SK-N-SH treated with all-trans-retinoic acid at 6 μM for 48 hours (cell line): ENCODE measurements at regions not wholly inside any gene's neighbourhood (a gene's known extent, or its start where the extent isn't known, plus 50 kb on each side); places are given as distances from the start of the nearest gene placed in this dataset.

ENCODE experiments used
- ATAC-seq: fragments of 200-7000 bp; cut with Tn5 transposase; 3 replicates; pipeline ENCODE4 v1.9.1; 2020; ENCODE audit warnings: mild to moderate bottlenecking, moderate library complexity
- ARNTL ChIP-seq: fragments of 450-650 bp; formaldehyde crosslinking; IDR thresholded peaks from 2 replicates; pipeline ENCODE4 v1.5.0; 2020; ENCODE audit warnings: low read depth, mild to moderate bottlenecking, moderate library complexity, borderline replicate concordance
- BACH2 ChIP-seq: fragments of 250-450 bp; sonication (Bioruptor Pico); IDR thresholded peaks from 2 replicates; pipeline ENCODE4 v1.9.0; 2021; ENCODE audit warnings: mild to moderate bottlenecking, borderline replicate concordance
- CSDC2 ChIP-seq: fragments of 250-450 bp; sonication (Bioruptor Pico); IDR thresholded peaks from 2 replicates; pipeline ENCODE4 v1.5.0; 2020; ENCODE audit warnings: mild to moderate bottlenecking, moderate library complexity
- ESRRG ChIP-seq: fragments of 250-450 bp; sonication (Bioruptor Pico); IDR thresholded peaks from 2 replicates; pipeline ENCODE4 v1.6.1; 2021; ENCODE audit warnings: mild to moderate bottlenecking
- GLIS3 ChIP-seq: fragments of 250-450 bp; sonication (Bioruptor Pico); IDR thresholded peaks from 2 replicates; pipeline ENCODE4 v1.5.0; 2020; ENCODE audit warnings: mild to moderate bottlenecking, moderate library complexity
- ISL1 ChIP-seq: fragments of 250-450 bp; sonication (Bioruptor Pico); IDR thresholded peaks from 2 replicates; pipeline ENCODE4 v2.1.2; 2022; ENCODE audit warnings: mild to moderate bottlenecking, moderate library complexity
- OSR1 ChIP-seq: fragments of 250-450 bp; sonication (Bioruptor Pico); IDR thresholded peaks from 2 replicates; pipeline ENCODE4 v1.8.0; 2022; ENCODE audit warnings: moderate library complexity, mild to moderate bottlenecking, inconsistent platforms
- PATZ1 ChIP-seq: fragments of 250-450 bp; sonication (Bioruptor Pico); IDR thresholded peaks from 2 replicates; pipeline ENCODE4 v1.8.0; 2020; ENCODE audit warnings: mild to moderate bottlenecking, moderate library complexity, borderline replicate concordance
- POU6F1 ChIP-seq: fragments of 250-450 bp; sonication (Bioruptor Pico); IDR thresholded peaks from 2 replicates; pipeline ENCODE4 v1.8.0; 2021; ENCODE audit warnings: low read depth, mild to moderate bottlenecking, moderate library complexity, borderline replicate concordance
- PPARA ChIP-seq: fragments of 250-450 bp; sonication (Bioruptor Pico); IDR thresholded peaks from 2 replicates; pipeline ENCODE4 v1.5.0; 2020; ENCODE audit warnings: mild to moderate bottlenecking, borderline replicate concordance
- RARB ChIP-seq: fragments of 250-450 bp; sonication (Bioruptor Pico); IDR thresholded peaks from 2 replicates; pipeline ENCODE4 v1.8.0; 2021; ENCODE audit warnings: mild to moderate bottlenecking, moderate library complexity
- SNAI2 ChIP-seq: fragments of 250-450 bp; sonication (Bioruptor Pico); IDR thresholded peaks from 2 replicates; pipeline ENCODE4 v1.5.0; 2020; ENCODE audit warnings: mild to moderate bottlenecking, moderate library complexity
- TOX ChIP-seq: fragments of 250-450 bp; sonication (Bioruptor Pico); IDR thresholded peaks from 2 replicates; pipeline ENCODE4 v1.8.0; 2021; ENCODE audit warnings: mild to moderate bottlenecking, moderate library complexity, borderline replicate concordance
- ZC3H10 ChIP-seq: fragments of 250-450 bp; sonication (Bioruptor Pico); IDR thresholded peaks from 2 replicates; pipeline ENCODE4 v1.5.1; 2021; ENCODE audit warnings: mild to moderate bottlenecking, moderate library complexity
- ZFP3 ChIP-seq: fragments of 250-450 bp; sonication (Bioruptor Pico); IDR thresholded peaks from 2 replicates; pipeline ENCODE4 v1.5.0; 2020; ENCODE audit warnings: mild to moderate bottlenecking, moderate library complexity
- ZFP30 ChIP-seq: fragments of 450-650 bp; formaldehyde crosslinking; IDR thresholded peaks from 2 replicates; pipeline ENCODE4 v1.5.0; 2022; ENCODE audit warnings: mild to moderate bottlenecking, moderate library complexity
- ZNF8 ChIP-seq: fragments of 450-650 bp; formaldehyde crosslinking; IDR thresholded peaks from 2 replicates; pipeline ENCODE4 v1.5.0; 2020; ENCODE audit warnings: mild to moderate bottlenecking, moderate library complexity
- TF ChIP-seq, protein P1 (sequence below): fragments of 250-450 bp; sonication (Bioruptor Pico); IDR thresholded peaks from 2 replicates; pipeline ENCODE4 v1.5.1; 2020; ENCODE audit warnings: low read depth, mild to moderate bottlenecking, moderate library complexity
- TF ChIP-seq, protein P2 (sequence below): fragments of 250-450 bp; sonication (Bioruptor Pico); IDR thresholded peaks from 2 replicates; pipeline ENCODE4 v1.5.1; 2021; ENCODE audit warnings: mild to moderate bottlenecking, moderate library complexity
- TF ChIP-seq, protein P3 (sequence below): fragments of 250-450 bp; sonication (Bioruptor Pico); IDR thresholded peaks from 2 replicates; pipeline ENCODE4 v1.5.0; 2020; ENCODE audit warnings: mild to moderate bottlenecking, moderate library complexity

DNA sequence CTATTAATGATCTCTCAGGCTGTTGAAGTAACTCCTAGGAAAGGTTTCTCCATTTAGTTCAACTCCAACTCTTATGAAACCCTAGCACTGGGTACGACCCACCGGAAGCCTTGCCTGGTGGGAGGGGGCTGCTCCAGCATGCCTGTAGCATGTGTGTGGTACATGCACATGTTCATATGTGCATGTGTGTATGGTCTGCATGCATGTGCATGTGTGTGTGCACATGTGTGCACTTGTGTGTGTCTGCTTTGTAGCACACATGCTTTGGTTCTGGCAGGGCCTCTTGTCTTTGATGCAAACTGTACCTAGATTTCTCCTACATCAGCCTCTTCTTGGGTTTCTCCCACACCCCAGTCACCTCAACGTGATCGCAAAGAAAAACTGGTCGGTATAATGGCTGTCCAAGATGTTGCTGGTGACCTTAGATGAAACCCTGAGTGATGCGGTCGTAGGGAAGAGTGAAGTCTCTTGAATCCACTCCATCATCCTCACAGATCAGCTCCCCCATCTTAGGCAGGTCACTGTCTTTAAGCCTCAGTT, 193.5 kb downstream of the MYLK4 start:
- ATAC-seq: no peak
- no peak for TF ChIP-seq ZFP3
- TF ChIP-seq ZFP30 (CRISPR knock-in tag): no peak
- no peak for TF ChIP-seq TOX
- TF ChIP-seq RARB: no peak
- no peak for TF ChIP-seq POU6F1 (CRISPR knock-in tag)
- TF ChIP-seq ESRRG (CRISPR knock-in tag): no peak
- TF ChIP-seq, protein P1, sequence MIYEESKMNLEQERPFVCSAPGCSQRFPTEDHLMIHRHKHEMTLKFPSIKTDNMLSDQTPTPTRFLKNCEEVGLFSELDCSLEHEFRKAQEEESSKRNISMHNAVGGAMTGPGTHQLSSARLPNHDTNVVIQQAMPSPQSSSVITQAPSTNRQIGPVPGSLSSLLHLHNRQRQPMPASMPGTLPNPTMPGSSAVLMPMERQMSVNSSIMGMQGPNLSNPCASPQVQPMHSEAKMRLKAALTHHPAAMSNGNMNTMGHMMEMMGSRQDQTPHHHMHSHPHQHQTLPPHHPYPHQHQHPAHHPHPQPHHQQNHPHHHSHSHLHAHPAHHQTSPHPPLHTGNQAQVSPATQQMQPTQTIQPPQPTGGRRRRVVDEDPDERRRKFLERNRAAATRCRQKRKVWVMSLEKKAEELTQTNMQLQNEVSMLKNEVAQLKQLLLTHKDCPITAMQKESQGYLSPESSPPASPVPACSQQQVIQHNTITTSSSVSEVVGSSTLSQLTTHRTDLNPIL (CRISPR knock-in tag): no peak
- no peak for TF ChIP-seq PATZ1 (CRISPR knock-in tag)
- no peak for TF ChIP-seq SNAI2 (CRISPR knock-in tag)
- TF ChIP-seq, all 23 proteins: peak for 0

DNA sequence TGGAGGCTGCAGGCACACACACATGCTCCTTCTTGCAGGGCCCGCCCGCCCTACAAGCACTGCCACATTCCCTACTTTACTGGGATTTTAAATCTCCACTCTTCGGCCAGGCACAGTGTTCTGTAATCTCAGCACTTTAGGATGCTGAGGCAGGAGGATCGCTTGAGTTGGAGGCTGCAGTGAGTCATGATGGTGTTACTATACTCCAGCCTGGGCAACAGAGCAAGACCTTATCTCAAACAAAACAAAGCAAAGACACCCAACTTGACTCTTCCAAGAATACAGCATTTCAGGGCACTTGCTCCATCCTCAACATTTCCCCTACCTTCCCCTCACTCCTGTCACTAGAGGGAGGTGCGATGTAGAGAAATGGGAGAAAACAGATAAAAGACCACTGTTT, 194.0 kb downstream of the MYLK4 start:
- no peak for TF ChIP-seq PPARA (CRISPR knock-in tag)
- TF ChIP-seq BACH2 (CRISPR knock-in tag): no peak
- TF ChIP-seq, protein P2, sequence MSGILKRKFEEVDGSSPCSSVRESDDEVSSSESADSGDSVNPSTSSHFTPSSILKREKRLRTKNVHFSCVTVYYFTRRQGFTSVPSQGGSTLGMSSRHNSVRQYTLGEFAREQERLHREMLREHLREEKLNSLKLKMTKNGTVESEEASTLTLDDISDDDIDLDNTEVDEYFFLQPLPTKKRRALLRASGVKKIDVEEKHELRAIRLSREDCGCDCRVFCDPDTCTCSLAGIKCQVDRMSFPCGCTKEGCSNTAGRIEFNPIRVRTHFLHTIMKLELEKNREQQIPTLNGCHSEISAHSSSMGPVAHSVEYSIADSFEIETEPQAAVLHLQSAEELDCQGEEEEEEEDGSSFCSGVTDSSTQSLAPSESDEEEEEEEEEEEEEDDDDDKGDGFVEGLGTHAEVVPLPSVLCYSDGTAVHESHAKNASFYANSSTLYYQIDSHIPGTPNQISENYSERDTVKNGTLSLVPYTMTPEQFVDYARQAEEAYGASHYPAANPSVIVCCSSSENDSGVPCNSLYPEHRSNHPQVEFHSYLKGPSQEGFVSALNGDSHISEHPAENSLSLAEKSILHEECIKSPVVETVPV (CRISPR knock-in tag): no peak
- TF ChIP-seq CSDC2 (CRISPR knock-in tag): no peak
- TF ChIP-seq ARNTL: no peak
- no peak for TF ChIP-seq OSR1 (CRISPR knock-in tag)
- TF ChIP-seq, protein P1 (CRISPR knock-in tag): no peak
- no peak for TF ChIP-seq ZNF8 (CRISPR knock-in tag)
- TF ChIP-seq GLIS3 (CRISPR knock-in tag): no peak
- no peak for TF ChIP-seq TOX
- no peak for TF ChIP-seq PATZ1 (CRISPR knock-in tag)
- no peak for TF ChIP-seq ZC3H10 (CRISPR knock-in tag)
- no peak for TF ChIP-seq POU6F1 (CRISPR knock-in tag)
- TF ChIP-seq ISL1: no peak
- TF ChIP-seq RARB: no peak
- TF ChIP-seq ESRRG (CRISPR knock-in tag): no peak
- TF ChIP-seq, protein P3, sequence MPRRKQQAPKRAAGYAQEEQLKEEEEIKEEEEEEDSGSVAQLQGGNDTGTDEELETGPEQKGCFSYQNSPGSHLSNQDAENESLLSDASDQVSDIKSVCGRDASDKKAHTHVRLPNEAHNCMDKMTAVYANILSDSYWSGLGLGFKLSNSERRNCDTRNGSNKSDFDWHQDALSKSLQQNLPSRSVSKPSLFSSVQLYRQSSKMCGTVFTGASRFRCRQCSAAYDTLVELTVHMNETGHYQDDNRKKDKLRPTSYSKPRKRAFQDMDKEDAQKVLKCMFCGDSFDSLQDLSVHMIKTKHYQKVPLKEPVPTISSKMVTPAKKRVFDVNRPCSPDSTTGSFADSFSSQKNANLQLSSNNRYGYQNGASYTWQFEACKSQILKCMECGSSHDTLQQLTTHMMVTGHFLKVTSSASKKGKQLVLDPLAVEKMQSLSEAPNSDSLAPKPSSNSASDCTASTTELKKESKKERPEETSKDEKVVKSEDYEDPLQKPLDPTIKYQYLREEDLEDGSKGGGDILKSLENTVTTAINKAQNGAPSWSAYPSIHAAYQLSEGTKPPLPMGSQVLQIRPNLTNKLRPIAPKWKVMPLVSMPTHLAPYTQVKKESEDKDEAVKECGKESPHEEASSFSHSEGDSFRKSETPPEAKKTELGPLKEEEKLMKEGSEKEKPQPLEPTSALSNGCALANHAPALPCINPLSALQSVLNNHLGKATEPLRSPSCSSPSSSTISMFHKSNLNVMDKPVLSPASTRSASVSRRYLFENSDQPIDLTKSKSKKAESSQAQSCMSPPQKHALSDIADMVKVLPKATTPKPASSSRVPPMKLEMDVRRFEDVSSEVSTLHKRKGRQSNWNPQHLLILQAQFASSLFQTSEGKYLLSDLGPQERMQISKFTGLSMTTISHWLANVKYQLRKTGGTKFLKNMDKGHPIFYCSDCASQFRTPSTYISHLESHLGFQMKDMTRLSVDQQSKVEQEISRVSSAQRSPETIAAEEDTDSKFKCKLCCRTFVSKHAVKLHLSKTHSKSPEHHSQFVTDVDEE (CRISPR knock-in tag): no peak
- TF ChIP-seq, all 23 proteins: peak for 0
- no peak for ATAC-seq
